ENCODE measurements at regions not wholly inside any gene's neighbourhood (a gene's known extent, or its start where the extent isn't known, plus 50 kb on each side); places are given as distances from the start of the nearest gene placed in this dataset.

DNA sequence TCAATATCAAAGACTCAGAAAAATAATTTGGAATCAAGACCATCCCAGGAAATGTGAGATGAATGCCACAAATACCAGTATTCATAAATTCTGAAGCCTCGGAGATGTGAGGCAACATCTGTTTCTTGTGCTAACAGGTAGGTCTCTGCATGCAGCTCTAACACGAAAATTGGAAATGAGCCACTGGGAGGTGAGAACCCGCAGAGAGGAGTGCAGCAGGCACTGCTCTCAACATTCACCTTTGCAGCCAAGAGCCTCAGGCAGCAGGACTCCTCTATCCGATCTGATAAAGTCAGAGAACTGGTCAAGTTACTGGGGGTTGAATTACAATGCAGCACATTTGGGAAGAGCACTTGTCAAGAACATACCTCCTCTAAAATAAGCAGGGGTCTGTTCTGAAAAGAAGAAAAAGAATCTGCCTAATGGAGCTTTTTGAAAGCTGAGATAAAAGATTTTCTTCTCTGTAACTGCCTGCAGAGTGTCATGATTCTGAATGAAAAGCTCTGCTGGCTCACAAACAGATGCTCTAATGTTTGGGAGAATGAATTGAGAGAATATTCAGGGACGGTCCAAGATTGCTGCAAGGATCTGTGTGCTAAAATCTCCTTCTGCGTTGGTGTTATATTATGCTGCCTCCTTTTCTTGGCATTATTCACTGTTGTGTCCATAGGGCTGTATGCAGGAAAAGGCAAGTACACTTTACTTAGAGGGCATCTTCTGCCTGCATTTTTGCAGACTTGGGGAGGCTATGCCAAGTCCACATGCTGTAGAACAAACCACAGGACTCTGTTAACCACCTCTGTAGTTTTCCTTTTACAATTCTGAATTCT lies 209.6 kb upstream of the KRR1 start:
- no peaks in the 10 kb centered on the region for H3K27me3 ChIP-seq (ENCODE audit: control insufficient read depth, insufficient read depth, low read length)
- peak; percentile 40 to 59 for DNase-seq (ENCODE audit: low read depth in 2 of 2)
- no peak overlapping the region for H3K4me3 ChIP-seq (replicated peaks in 1 of 4; ENCODE audit: control extremely low read depth in 1 of 4, insufficient read depth in 1 of 4, low read depth in 3 of 4, low read length in 4 of 4)
- H3K9ac ChIP-seq (ENCODE audit: insufficient read depth, low read length): no peak overlapping the region
- no peaks in the 10 kb centered on the region for H3K79me2 ChIP-seq (ENCODE audit: control insufficient read depth, insufficient read depth, low read length)
- H3K4me1 ChIP-seq (ENCODE audit: control insufficient read depth, extremely low read depth, insufficient read depth, low read length): peaks cover 31% of the 10 kb centered on the region
- H4K20me1 ChIP-seq (ENCODE audit: control insufficient read depth, extremely low read depth, insufficient read depth, low read length): no peaks in the 10 kb centered on the region
- H2AFZ ChIP-seq (ENCODE audit: low read length): peak overlapping the region; percentile 32
- no peak overlapping the region for H3K4me2 ChIP-seq (ENCODE audit: extremely low read depth, insufficient read depth, low read length)
- no peaks in the 10 kb centered on the region for H3K9me3 ChIP-seq (ENCODE audit: control insufficient read depth, insufficient read depth, low read depth, low read length)
- peak overlapping the region; percentile 82 for H3K27ac ChIP-seq (ENCODE audit: insufficient read depth, low read length)
- no peaks in the 10 kb centered on the region for H3K36me3 ChIP-seq (ENCODE audit: control insufficient read depth, insufficient read depth, low read length)
- TF ChIP-seq, protein P1, sequence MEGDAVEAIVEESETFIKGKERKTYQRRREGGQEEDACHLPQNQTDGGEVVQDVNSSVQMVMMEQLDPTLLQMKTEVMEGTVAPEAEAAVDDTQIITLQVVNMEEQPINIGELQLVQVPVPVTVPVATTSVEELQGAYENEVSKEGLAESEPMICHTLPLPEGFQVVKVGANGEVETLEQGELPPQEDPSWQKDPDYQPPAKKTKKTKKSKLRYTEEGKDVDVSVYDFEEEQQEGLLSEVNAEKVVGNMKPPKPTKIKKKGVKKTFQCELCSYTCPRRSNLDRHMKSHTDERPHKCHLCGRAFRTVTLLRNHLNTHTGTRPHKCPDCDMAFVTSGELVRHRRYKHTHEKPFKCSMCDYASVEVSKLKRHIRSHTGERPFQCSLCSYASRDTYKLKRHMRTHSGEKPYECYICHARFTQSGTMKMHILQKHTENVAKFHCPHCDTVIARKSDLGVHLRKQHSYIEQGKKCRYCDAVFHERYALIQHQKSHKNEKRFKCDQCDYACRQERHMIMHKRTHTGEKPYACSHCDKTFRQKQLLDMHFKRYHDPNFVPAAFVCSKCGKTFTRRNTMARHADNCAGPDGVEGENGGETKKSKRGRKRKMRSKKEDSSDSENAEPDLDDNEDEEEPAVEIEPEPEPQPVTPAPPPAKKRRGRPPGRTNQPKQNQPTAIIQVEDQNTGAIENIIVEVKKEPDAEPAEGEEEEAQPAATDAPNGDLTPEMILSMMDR (conservative IDR thresholded peaks at IDR 0.05 in 1 of 2, IDR thresholded peaks at IDR 0.05 in 1 of 2; ENCODE audit: low read depth in 1 of 2, low read length in 2 of 2): no peak
- no peak for TF ChIP-seq EZH2 (IDR thresholded peaks at IDR 0.05; ENCODE audit: low read length, missing control alignments)

DNA sequence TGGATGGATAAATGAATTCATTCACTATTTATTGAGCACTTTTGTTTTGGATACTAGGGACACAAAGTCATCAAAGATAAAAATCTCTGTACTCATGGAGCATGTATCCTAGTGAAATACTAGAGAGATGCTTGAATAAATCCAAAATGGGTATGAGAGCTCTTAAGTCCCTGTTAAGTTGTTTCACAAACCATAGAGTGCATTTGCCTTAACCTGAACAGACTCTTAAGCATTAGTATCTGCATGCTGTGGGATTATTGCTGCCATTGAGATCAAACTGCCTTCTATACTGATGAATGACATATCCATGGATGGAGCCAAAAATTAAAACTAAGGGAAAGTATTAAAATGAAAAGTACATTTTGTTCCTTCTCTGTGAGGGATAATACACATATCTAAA lies 206.5 kb upstream of the KRR1 start:
- Histone ChIP-seq H3K9ac (ENCODE audit: insufficient read depth, low read length) (no peak overlapping the region), H3K27ac (ENCODE audit: insufficient read depth, low read length) (no peak overlapping the region), H4K20me1 (ENCODE audit: control insufficient read depth, extremely low read depth, insufficient read depth, low read length) (no peaks in the 10 kb centered on the region), H3K9me3 (ENCODE audit: control insufficient read depth, insufficient read depth, low read depth, low read length) (no peaks in the 10 kb centered on the region), H3K4me3 (replicated peaks in 1 of 4; ENCODE audit: control extremely low read depth in 1 of 4, insufficient read depth in 1 of 4, low read depth in 3 of 4, low read length in 4 of 4) (no peak overlapping the region), H3K4me1 (ENCODE audit: control insufficient read depth, extremely low read depth, insufficient read depth, low read length) (peaks cover 22% of the 10 kb centered on the region), H3K79me2 (ENCODE audit: control insufficient read depth, insufficient read depth, low read length) (no peaks in the 10 kb centered on the region), H3K4me2 (ENCODE audit: extremely low read depth, insufficient read depth, low read length) (no peak overlapping the region), H3K36me3 (ENCODE audit: control insufficient read depth, insufficient read depth, low read length) (no peaks in the 10 kb centered on the region), H2AFZ (ENCODE audit: low read length) (no peak overlapping the region), H3K27me3 (ENCODE audit: control insufficient read depth, insufficient read depth, low read length) (no peaks in the 10 kb centered on the region)
- no peak for TF ChIP-seq EZH2 (IDR thresholded peaks at IDR 0.05; ENCODE audit: low read length, missing control alignments)
- TF ChIP-seq, protein P1 (conservative IDR thresholded peaks at IDR 0.05 in 1 of 2, IDR thresholded peaks at IDR 0.05 in 1 of 2; ENCODE audit: low read depth in 1 of 2, low read length in 2 of 2): no peak
- DNase-seq (ENCODE audit: low read depth in 2 of 2): no peak

DNA sequence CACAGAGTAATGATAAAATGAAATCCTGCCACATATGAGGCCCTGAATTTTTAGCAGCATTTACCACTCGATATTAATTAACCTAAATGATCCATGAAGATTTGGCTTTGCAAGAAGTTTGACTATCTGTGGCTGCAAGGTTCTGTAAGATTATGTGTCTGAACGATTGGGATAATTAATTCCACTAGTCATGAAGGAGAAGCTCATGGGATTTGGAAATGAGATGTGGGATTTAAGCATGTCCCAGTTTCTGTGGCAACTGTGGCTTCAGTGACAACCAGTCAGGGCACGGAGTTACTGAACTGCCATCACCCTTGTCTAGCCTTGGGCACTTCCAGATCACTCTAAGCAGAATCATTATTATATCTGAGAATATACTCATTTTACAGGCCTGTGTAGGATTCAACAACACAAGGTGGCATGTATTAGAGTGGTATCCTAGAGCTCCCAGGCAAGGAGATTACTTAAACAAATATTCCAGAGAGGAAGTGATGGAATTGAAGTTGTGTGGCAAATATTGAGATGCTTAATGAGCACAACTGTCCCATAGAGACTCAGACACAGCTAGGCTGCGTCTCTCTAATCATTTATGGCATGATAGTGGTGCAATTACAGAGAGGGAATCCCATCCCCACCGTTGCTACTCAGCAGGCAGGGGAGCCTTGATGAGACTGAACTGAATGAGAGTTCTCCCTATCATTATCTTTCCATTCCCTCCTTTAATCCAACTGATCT lies 205.0 kb upstream of the KRR1 start:
- no peak for TF ChIP-seq EZH2 (IDR thresholded peaks at IDR 0.05; ENCODE audit: low read length, missing control alignments)
- TF ChIP-seq, protein P1 (conservative IDR thresholded peaks at IDR 0.05 in 1 of 2, IDR thresholded peaks at IDR 0.05 in 1 of 2; ENCODE audit: low read depth in 1 of 2, low read length in 2 of 2): no peak
- no peaks in the 10 kb centered on the region for H3K27me3 ChIP-seq (ENCODE audit: control insufficient read depth, insufficient read depth, low read length)
- H2AFZ ChIP-seq (ENCODE audit: low read length): peak overlapping the region; percentile 19
- no peaks in the 10 kb centered on the region for H3K36me3 ChIP-seq (ENCODE audit: control insufficient read depth, insufficient read depth, low read length)
- H3K79me2 ChIP-seq (ENCODE audit: control insufficient read depth, insufficient read depth, low read length): no peaks in the 10 kb centered on the region
- H3K4me3 ChIP-seq (replicated peaks in 1 of 4; ENCODE audit: control extremely low read depth in 1 of 4, insufficient read depth in 1 of 4, low read depth in 3 of 4, low read length in 4 of 4): no peak overlapping the region
- H3K4me1 ChIP-seq (ENCODE audit: control insufficient read depth, extremely low read depth, insufficient read depth, low read length): peaks cover 12% of the 10 kb centered on the region
- no peak overlapping the region for H3K4me2 ChIP-seq (ENCODE audit: extremely low read depth, insufficient read depth, low read length)
- no peak for DNase-seq (ENCODE audit: low read depth in 2 of 2)
- H4K20me1 ChIP-seq (ENCODE audit: control insufficient read depth, extremely low read depth, insufficient read depth, low read length): no peaks in the 10 kb centered on the region
- H3K27ac ChIP-seq (ENCODE audit: insufficient read depth, low read length): no peak overlapping the region
- H3K9ac ChIP-seq (ENCODE audit: insufficient read depth, low read length): no peak overlapping the region
- H3K9me3 ChIP-seq (ENCODE audit: control insufficient read depth, insufficient read depth, low read depth, low read length): no peaks in the 10 kb centered on the region
